ENCODE measurements at regions not wholly inside any gene's neighbourhood (a gene's known extent, or its start where the extent isn't known, plus 50 kb on each side); places are given as distances from the start of the nearest gene placed in this dataset.

GRCh38 chr3:182731764-182732163 is 61.5 kb upstream of the ATP11B start:
- TF ChIP-seq RXRA (IDR thresholded peaks at IDR 0.05) = no peak
- no peak for TF ChIP-seq JUND (IDR thresholded peaks at IDR 0.05)
- no peak for TF ChIP-seq YY1 (IDR thresholded peaks at IDR 0.05)
- TF ChIP-seq ZBTB33 (IDR thresholded peaks at IDR 0.05) = no peak
- TF ChIP-seq RAD21 (IDR thresholded peaks at IDR 0.05) = no peak
- no peak for TF ChIP-seq GABPA (IDR thresholded peaks at IDR 0.05 in 1 of 2, conservative IDR thresholded peaks at IDR 0.05 in 1 of 2)
- no peak for TF ChIP-seq SP1 (IDR thresholded peaks at IDR 0.05)
- TF ChIP-seq ATF3 (IDR thresholded peaks at IDR 0.05) = no peak
- TF ChIP-seq, protein P1, sequence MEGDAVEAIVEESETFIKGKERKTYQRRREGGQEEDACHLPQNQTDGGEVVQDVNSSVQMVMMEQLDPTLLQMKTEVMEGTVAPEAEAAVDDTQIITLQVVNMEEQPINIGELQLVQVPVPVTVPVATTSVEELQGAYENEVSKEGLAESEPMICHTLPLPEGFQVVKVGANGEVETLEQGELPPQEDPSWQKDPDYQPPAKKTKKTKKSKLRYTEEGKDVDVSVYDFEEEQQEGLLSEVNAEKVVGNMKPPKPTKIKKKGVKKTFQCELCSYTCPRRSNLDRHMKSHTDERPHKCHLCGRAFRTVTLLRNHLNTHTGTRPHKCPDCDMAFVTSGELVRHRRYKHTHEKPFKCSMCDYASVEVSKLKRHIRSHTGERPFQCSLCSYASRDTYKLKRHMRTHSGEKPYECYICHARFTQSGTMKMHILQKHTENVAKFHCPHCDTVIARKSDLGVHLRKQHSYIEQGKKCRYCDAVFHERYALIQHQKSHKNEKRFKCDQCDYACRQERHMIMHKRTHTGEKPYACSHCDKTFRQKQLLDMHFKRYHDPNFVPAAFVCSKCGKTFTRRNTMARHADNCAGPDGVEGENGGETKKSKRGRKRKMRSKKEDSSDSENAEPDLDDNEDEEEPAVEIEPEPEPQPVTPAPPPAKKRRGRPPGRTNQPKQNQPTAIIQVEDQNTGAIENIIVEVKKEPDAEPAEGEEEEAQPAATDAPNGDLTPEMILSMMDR (IDR thresholded peaks at IDR 0.05; ENCODE audit: low read depth, low read length, missing input control) = no peak
- TF ChIP-seq NR2F2 (IDR thresholded peaks at IDR 0.05) = no peak
- TF ChIP-seq HNF4G (IDR thresholded peaks at IDR 0.05) = no peak
- no peak for TF ChIP-seq EGR1 (IDR thresholded peaks at IDR 0.05; ENCODE audit: low read depth in 2 of 2)
- TF ChIP-seq, protein P2, sequence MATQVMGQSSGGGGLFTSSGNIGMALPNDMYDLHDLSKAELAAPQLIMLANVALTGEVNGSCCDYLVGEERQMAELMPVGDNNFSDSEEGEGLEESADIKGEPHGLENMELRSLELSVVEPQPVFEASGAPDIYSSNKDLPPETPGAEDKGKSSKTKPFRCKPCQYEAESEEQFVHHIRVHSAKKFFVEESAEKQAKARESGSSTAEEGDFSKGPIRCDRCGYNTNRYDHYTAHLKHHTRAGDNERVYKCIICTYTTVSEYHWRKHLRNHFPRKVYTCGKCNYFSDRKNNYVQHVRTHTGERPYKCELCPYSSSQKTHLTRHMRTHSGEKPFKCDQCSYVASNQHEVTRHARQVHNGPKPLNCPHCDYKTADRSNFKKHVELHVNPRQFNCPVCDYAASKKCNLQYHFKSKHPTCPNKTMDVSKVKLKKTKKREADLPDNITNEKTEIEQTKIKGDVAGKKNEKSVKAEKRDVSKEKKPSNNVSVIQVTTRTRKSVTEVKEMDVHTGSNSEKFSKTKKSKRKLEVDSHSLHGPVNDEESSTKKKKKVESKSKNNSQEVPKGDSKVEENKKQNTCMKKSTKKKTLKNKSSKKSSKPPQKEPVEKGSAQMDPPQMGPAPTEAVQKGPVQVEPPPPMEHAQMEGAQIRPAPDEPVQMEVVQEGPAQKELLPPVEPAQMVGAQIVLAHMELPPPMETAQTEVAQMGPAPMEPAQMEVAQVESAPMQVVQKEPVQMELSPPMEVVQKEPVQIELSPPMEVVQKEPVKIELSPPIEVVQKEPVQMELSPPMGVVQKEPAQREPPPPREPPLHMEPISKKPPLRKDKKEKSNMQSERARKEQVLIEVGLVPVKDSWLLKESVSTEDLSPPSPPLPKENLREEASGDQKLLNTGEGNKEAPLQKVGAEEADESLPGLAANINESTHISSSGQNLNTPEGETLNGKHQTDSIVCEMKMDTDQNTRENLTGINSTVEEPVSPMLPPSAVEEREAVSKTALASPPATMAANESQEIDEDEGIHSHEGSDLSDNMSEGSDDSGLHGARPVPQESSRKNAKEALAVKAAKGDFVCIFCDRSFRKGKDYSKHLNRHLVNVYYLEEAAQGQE (IDR thresholded peaks at IDR 0.05) = no peak
- no peak for DNase-seq (ENCODE audit: low spot score)
- Histone ChIP-seq H3K27ac (ENCODE audit: low read depth in 1 of 2, low read length in 2 of 2) (no peak overlapping the region), H3K4me1 (ENCODE audit: control insufficient read depth in 4 of 4, insufficient read depth in 4 of 4, low read length in 3 of 4) (peaks cover 0 to 8% (median 3%) of the 10 kb centered on the region in 4 donors), H3K9ac (ENCODE audit: low read depth in 1 of 2, low read length in 2 of 2) (no peak overlapping the region), H3K36me3 (ENCODE audit: control insufficient read depth in 4 of 4, insufficient read depth in 3 of 4, low read depth in 1 of 4, low read length in 3 of 4) (no peaks in the 10 kb centered on the region), H3K4me3 (ENCODE audit: low read depth in 1 of 3, low read length in 3 of 3) (no peak overlapping the region), H3K27me3 (ENCODE audit: control insufficient read depth in 4 of 4, insufficient read depth in 4 of 4, low read length in 3 of 4) (no peaks in the 10 kb centered on the region), H3K9me3 (ENCODE audit: control insufficient read depth in 4 of 4, low read length in 3 of 4) (no peaks in the 10 kb centered on the region)
- 97% methylated on average over 3 of the region's 3 CpGs for WGBS

DNA sequence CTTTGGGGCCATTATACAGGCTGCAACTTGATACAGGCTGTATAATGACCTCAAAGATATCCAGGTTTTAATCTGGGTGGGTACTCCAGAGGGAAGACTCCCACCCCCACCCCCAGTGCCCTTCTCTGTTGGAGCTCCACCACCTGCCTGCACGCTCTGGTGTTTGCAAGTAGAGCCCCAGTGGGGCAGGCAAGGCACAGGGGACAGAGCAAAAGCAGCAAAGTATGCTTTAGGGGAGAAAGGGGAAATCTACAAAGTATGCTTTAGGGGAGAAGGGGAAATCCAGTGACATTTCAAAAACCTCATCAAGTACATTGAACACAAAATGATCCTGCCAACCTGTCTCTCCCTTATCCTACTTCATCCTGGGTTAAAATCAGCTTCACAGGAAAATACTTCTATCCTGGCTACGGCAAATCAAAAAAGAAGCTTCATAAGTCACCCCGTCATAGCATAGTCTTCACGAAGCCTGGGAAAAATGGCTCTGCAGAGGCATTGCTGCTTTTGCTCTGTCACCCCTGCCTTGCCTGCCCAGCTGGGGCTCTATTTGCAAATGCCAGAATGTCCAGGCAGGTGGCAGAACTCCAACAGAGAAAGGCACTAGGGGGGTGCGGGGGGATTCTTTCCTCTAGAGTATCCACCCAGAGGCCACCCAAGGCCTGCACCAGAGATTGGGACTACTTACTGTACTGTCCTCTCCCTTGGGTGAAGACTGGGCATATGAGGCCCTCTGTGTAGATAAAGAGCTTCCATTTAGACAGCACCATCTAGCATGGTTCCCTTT is 60.9 kb upstream of the ATP11B start:
- Histone ChIP-seq H3K4me3 (ENCODE audit: low read depth in 1 of 3, low read length in 3 of 3) (no peak overlapping the region), H3K4me1 (ENCODE audit: control insufficient read depth in 4 of 4, insufficient read depth in 4 of 4, low read length in 3 of 4) (peaks cover 0 to 8% (median 3%) of the 10 kb centered on the region in 4 donors), H3K9me3 (ENCODE audit: control insufficient read depth in 4 of 4, low read length in 3 of 4) (no peaks in the 10 kb centered on the region), H3K9ac (ENCODE audit: low read depth in 1 of 2, low read length in 2 of 2) (no peak overlapping the region), H3K27me3 (ENCODE audit: control insufficient read depth in 4 of 4, insufficient read depth in 4 of 4, low read length in 3 of 4) (no peaks in the 10 kb centered on the region), H3K36me3 (ENCODE audit: control insufficient read depth in 4 of 4, insufficient read depth in 3 of 4, low read depth in 1 of 4, low read length in 3 of 4) (no peaks in the 10 kb centered on the region), H3K27ac (ENCODE audit: low read depth in 1 of 2, low read length in 2 of 2) (no peak overlapping the region)
- 91% methylated on average over 5 of the region's 5 CpGs for WGBS
- no peak for DNase-seq (ENCODE audit: low spot score)
- TF ChIP-seq HNF4G (IDR thresholded peaks at IDR 0.05) (no peak), GABPA (IDR thresholded peaks at IDR 0.05 in 1 of 2, conservative IDR thresholded peaks at IDR 0.05 in 1 of 2) (no peak), HNF4A (conservative IDR thresholded peaks at IDR 0.05) (no peak), FOXA1 (IDR thresholded peaks at IDR 0.05) (no peak), RAD21 (IDR thresholded peaks at IDR 0.05) (no peak), JUND (IDR thresholded peaks at IDR 0.05) (no peak), YY1 (IDR thresholded peaks at IDR 0.05) (no peak), ZBTB33 (IDR thresholded peaks at IDR 0.05) (no peak), ATF3 (IDR thresholded peaks at IDR 0.05) (no peak), SP1 (IDR thresholded peaks at IDR 0.05) (no peak), NR2F2 (IDR thresholded peaks at IDR 0.05) (no peak), RXRA (IDR thresholded peaks at IDR 0.05) (no peak)
- TF ChIP-seq, protein P1 (IDR thresholded peaks at IDR 0.05; ENCODE audit: low read depth, low read length, missing input control) = no peak
